Body of pancreas (tissue), 4 donors: ENCODE measurements at regions not wholly inside any gene's neighbourhood (a gene's known extent, or its start where the extent isn't known, plus 50 kb on each side); places are given as distances from the start of the nearest gene placed in this dataset.

ENCODE experiments used
- POLR2A ChIP-seq, 3 donors: fragments of 450-650 bp; IDR thresholded peaks; one replicate each; pipeline ENCODE4 v1.6.1; 2016; ENCODE audit warnings: antibody characterized with exemption in 3 of 3, mild to moderate bottlenecking in 2 of 3
- TF ChIP-seq, protein P1 (sequence below), 7 experiments: fragments of 450-650 bp in 4 of 7; fragments of 200-600 bp in 3 of 7; sonication (generic) in 3 of 7; IDR thresholded peaks; one replicate each; pipeline ENCODE4 v1.5.1; 2016 to 2019; ENCODE audit warnings: antibody characterized with exemption in 7 of 7

DNA sequence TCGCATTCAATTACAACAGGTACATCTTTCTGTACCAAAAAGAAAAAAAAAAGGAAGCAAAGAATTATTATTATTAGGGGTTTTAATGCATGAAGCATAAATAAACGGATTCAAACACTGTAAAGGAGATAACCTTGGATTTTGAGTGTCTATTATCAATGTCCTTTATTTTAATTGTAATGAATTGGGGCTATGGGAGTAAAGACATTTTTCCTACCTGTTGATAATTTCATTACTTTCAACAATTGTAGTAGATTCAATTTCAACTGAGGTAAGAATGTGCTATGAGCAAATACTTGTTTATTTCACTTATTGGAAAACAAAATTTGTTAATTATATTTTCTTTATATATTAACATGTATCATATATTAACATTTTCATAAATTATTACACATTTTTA is 855.6 kb downstream of the KCNJ2 start:
- TF ChIP-seq, protein P1, sequence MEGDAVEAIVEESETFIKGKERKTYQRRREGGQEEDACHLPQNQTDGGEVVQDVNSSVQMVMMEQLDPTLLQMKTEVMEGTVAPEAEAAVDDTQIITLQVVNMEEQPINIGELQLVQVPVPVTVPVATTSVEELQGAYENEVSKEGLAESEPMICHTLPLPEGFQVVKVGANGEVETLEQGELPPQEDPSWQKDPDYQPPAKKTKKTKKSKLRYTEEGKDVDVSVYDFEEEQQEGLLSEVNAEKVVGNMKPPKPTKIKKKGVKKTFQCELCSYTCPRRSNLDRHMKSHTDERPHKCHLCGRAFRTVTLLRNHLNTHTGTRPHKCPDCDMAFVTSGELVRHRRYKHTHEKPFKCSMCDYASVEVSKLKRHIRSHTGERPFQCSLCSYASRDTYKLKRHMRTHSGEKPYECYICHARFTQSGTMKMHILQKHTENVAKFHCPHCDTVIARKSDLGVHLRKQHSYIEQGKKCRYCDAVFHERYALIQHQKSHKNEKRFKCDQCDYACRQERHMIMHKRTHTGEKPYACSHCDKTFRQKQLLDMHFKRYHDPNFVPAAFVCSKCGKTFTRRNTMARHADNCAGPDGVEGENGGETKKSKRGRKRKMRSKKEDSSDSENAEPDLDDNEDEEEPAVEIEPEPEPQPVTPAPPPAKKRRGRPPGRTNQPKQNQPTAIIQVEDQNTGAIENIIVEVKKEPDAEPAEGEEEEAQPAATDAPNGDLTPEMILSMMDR (IDR thresholded peaks at IDR 0.05) = no peak
- TF ChIP-seq POLR2A (IDR thresholded peaks at IDR 0.05) = no peak
